GM19455 (cell line): ENCODE measurements at regions not wholly inside any gene's neighbourhood (a gene's known extent, or its start where the extent isn't known, plus 50 kb on each side); places are given as distances from the start of the nearest gene placed in this dataset.
"Not testable (repeated sequence)": the region's sequence is repeated elsewhere in the genome, so short reads cannot be mapped to it uniquely, and the experiment has no call there.

ENCODE experiments used
- ATAC-seq: cut with Tn5 transposase; IDR thresholded peaks from one replicate; pipeline ENCODE4 v1.9.1; 2021; ENCODE audit not compliant: unreplicated experiment

GRCh38 chr3:59508273-59508672 lies 458.4 kb upstream of the CFAP20DC start:
- ATAC-seq, result no peak

- ATAC-seq, result no peak
Observed at GRCh38 chr3:59506191-59506590, 456.4 kb upstream of the CFAP20DC start.

- ATAC-seq, result no peak
Observed at GRCh38 chr3:59503441-59503840, 453.6 kb upstream of the CFAP20DC start.

- ATAC-seq, result no peak
Observed at GRCh38 chr3:59502806-59503205, 453.0 kb upstream of the CFAP20DC start.

GRCh38 chr3:59499954-59500353 lies 450.1 kb upstream of the CFAP20DC start:
- ATAC-seq, result no peak

GRCh38 chr3:59499000-59499399 lies 449.2 kb upstream of the CFAP20DC start:
- no peak for ATAC-seq

- ATAC-seq, result no peak
Observed at GRCh38 chr3:59496250-59496649, 446.4 kb upstream of the CFAP20DC start.

GRCh38 chr3:59494969-59495368 lies 445.1 kb upstream of the CFAP20DC start:
- ATAC-seq, result not testable (repeated sequence)

- no peak for ATAC-seq
Observed at GRCh38 chr3:59486520-59486919, 436.7 kb upstream of the CFAP20DC start.

GRCh38 chr3:59483191-59483590 lies 433.4 kb upstream of the CFAP20DC start:
- ATAC-seq, result no peak

GRCh38 chr3:59482684-59483083 lies 432.9 kb upstream of the CFAP20DC start:
- ATAC-seq, result no peak

GRCh38 chr3:59481776-59482400 lies 432.1 kb upstream of the CFAP20DC start:
- ATAC-seq, result no peak

GRCh38 chr3:59480486-59480995 lies 430.7 kb upstream of the CFAP20DC start:
- peak; percentile 83 for ATAC-seq

- peak; percentile 63 for ATAC-seq
Observed at GRCh38 chr3:59473636-59474035, 423.8 kb upstream of the CFAP20DC start.

GRCh38 chr3:59472541-59472940 lies 422.7 kb upstream of the CFAP20DC start:
- no peak for ATAC-seq

GRCh38 chr3:59469948-59470723 lies 420.3 kb upstream of the CFAP20DC start:
- no peak for ATAC-seq

GRCh38 chr3:59467476-59467875 lies 417.7 kb upstream of the CFAP20DC start:
- ATAC-seq, result no peak

- no peak for ATAC-seq
Observed at GRCh38 chr3:59464187-59464586, 414.4 kb upstream of the CFAP20DC start.

GRCh38 chr3:59463253-59463652 lies 413.4 kb upstream of the CFAP20DC start:
- ATAC-seq, result no peak

- no peak for ATAC-seq
Observed at GRCh38 chr3:59460068-59460467, 410.2 kb upstream of the CFAP20DC start.

- ATAC-seq, result peak; percentile 96
Observed at GRCh38 chr3:59456852-59457485, 407.1 kb upstream of the CFAP20DC start.
